ENCODE measurements at regions not wholly inside any gene's neighbourhood (a gene's known extent, or its start where the extent isn't known, plus 50 kb on each side); places are given as distances from the start of the nearest gene placed in this dataset.

DNA sequence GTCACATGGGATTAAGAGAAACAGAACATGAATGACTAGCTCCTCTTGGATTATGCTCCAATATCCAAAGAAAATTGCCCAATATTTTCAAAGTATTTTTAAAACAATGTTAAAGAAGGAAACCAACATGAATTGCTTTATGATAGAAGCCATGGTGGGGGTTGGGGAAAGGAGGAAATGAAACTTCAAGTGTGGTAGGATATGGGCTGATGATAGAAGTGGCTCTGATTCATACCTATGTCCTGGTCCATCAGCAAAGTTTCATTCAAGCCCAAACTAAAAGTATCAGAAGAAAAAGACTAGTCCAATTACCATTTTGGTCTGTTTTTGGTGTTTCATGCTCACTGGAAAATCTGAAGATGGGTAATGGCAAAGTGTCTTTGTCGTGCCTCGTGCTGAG lies 104.2 kb upstream of the PROX1 start:
- POLR2A ChIA-PET: no interaction called here
- 32% methylated on average over 2 of the region's 2 CpGs for WGBS (ENCODE audit: low lambda C conversion rate)
- DNase-seq: no peak

DNA sequence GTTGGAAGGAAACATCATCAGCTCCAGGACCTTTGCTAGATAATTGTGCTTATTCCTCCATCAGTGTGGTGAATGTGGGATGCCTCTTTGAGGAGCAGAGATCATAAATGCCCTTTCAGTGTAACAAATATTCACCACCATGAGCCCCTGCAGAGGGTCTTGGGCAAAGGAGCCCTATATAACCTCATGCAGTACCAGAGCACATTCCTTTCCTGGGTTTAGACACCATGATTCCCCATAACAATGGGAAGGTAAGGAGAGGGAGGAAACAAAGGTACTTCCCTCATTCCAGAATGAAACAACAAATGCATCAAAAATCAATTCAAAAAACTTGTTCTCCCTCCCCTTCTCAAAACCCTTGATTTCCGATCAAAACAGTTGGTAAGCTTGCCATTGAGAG lies 103.4 kb upstream of the PROX1 start:
- CTCF ChIA-PET: interaction anchor here (1.0 kb wide), 1 partner anchor 10 kb away, joined by 3 read pairs; no protein-coding TSS in a partner anchor
- no peaks in the 10 kb centered on the region for H4K20me1 ChIP-seq (ENCODE audit: insufficient read depth)
- DNase-seq: no peak
- H3K79me2 ChIP-seq (ENCODE audit: insufficient read depth): no peaks in the 10 kb centered on the region
- H3K9me3 ChIP-seq: no peaks in the 10 kb centered on the region
- TF ChIP-seq TAF1 (IDR thresholded peaks at IDR 0.05; ENCODE audit: borderline replicate concordance, low read depth, low read length) (no peak), MXI1 (IDR thresholded peaks at IDR 0.05; ENCODE audit: low read depth, low read length) (no peak), ZBTB33 (IDR thresholded peaks at IDR 0.05; ENCODE audit: borderline replicate concordance, low read depth) (no peak), MAX (IDR thresholded peaks at IDR 0.05; ENCODE audit: low read depth) (no peak), NFIC (IDR thresholded peaks at IDR 0.05; ENCODE audit: borderline replicate concordance) (no peak), USF1 (IDR thresholded peaks at IDR 0.05; ENCODE audit: borderline replicate concordance, low read depth) (no peak), JUND (IDR thresholded peaks at IDR 0.05) (no peak), FOXJ3 (CRISPR knock-in tag; IDR thresholded peaks at IDR 0.05) (no peak), POLR2AphosphoS5 (IDR thresholded peaks at IDR 0.05; ENCODE audit: low read depth, low read length) (no peak), YY1 (IDR thresholded peaks at IDR 0.05; ENCODE audit: low read depth) (no peak), CHD2 (IDR thresholded peaks at IDR 0.05; ENCODE audit: low read length, partially characterized antibody) (no peak), RXRA (IDR thresholded peaks at IDR 0.05; ENCODE audit: borderline replicate concordance, low read depth) (no peak), RFX5 (IDR thresholded peaks at IDR 0.05; ENCODE audit: low read length) (no peak), RAD21 (IDR thresholded peaks at IDR 0.05; ENCODE audit: low read length) (no peak), GATA2 (CRISPR knock-in tag; IDR thresholded peaks at IDR 0.05) (no peak), SIN3A (IDR thresholded peaks at IDR 0.05; ENCODE audit: borderline replicate concordance, low read depth, low read length) (no peak), RCOR1 (IDR thresholded peaks at IDR 0.05; ENCODE audit: low read length) (no peak), MEF2A (IDR thresholded peaks at IDR 0.05; ENCODE audit: borderline replicate concordance, low read depth) (no peak)
- TF ChIP-seq, protein P1, sequence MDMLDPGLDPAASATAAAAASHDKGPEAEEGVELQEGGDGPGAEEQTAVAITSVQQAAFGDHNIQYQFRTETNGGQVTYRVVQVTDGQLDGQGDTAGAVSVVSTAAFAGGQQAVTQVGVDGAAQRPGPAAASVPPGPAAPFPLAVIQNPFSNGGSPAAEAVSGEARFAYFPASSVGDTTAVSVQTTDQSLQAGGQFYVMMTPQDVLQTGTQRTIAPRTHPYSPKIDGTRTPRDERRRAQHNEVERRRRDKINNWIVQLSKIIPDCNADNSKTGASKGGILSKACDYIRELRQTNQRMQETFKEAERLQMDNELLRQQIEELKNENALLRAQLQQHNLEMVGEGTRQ (IDR thresholded peaks at IDR 0.05; ENCODE audit: borderline replicate concordance, low read depth, low read length): no peak
- H3K9ac ChIP-seq: no peak overlapping the region
- WGBS (ENCODE audit: low lambda C conversion rate): 0% methylated on average over 1 of the region's 1 CpG
- no peaks in the 10 kb centered on the region for H3K36me3 ChIP-seq (replicated peaks in 1 of 2; ENCODE audit: control insufficient read depth in 1 of 2, insufficient read depth in 2 of 2, low read length in 1 of 2)
- H3K27ac ChIP-seq (ENCODE audit: low read depth in 2 of 2, low read length in 1 of 2): no peak overlapping the region
- H3K4me2 ChIP-seq: no peak overlapping the region
- POLR2A ChIA-PET: interaction anchor here (0.6 kb wide), 1 partner anchor 9 kb away, joined by 3 read pairs; no protein-coding TSS in a partner anchor
- H2AFZ ChIP-seq (ENCODE audit: low read depth): no peak overlapping the region
- H3K9me2 ChIP-seq: no peaks in the 10 kb centered on the region
- no peaks in the 10 kb centered on the region for H3F3A ChIP-seq (replicated peaks; ENCODE audit: insufficient read depth)
- H3K4me1 ChIP-seq (ENCODE audit: control insufficient read depth in 1 of 2, insufficient read depth in 2 of 2, low read depth in 1 of 2, low read length in 1 of 2): no peaks in the 10 kb centered on the region
- no peak overlapping the region for H3K4me3 ChIP-seq (ENCODE audit: low read depth in 2 of 2, low read length in 1 of 2)
- H3K27me3 ChIP-seq (ENCODE audit: insufficient read depth): no peaks in the 10 kb centered on the region

More for the DNA sequence above, 104.2 kb upstream of the PROX1 start:
- no peak overlapping the region for H3K4me3 ChIP-seq (ENCODE audit: low read depth in 2 of 2, low read length in 1 of 2)
- H3K4me2 ChIP-seq: no peak overlapping the region
- no peaks in the 10 kb centered on the region for H3K36me3 ChIP-seq (replicated peaks in 1 of 2; ENCODE audit: control insufficient read depth in 1 of 2, insufficient read depth in 2 of 2, low read length in 1 of 2)
- no peaks in the 10 kb centered on the region for H3K27me3 ChIP-seq (ENCODE audit: insufficient read depth)
- H3K4me1 ChIP-seq (ENCODE audit: control insufficient read depth in 1 of 2, insufficient read depth in 2 of 2, low read depth in 1 of 2, low read length in 1 of 2): no peaks in the 10 kb centered on the region
- no peak overlapping the region for H3K9ac ChIP-seq
- H3K9me3 ChIP-seq: no peaks in the 10 kb centered on the region
- H2AFZ ChIP-seq (ENCODE audit: low read depth): no peak overlapping the region
- TF ChIP-seq SIN3A (IDR thresholded peaks at IDR 0.05; ENCODE audit: borderline replicate concordance, low read depth, low read length): no peak
- no peak for TF ChIP-seq RCOR1 (IDR thresholded peaks at IDR 0.05; ENCODE audit: low read length)
- no peak for TF ChIP-seq EZH2phosphoT487 (IDR thresholded peaks at IDR 0.05; ENCODE audit: borderline replicate concordance, low read depth)
- TF ChIP-seq GABPA (IDR thresholded peaks at IDR 0.05; ENCODE audit: low read depth): no peak
- no peak for TF ChIP-seq MAX (IDR thresholded peaks at IDR 0.05; ENCODE audit: low read depth)
- no peaks in the 10 kb centered on the region for H3K79me2 ChIP-seq (ENCODE audit: insufficient read depth)
- H3K9me2 ChIP-seq: no peaks in the 10 kb centered on the region
- CTCF ChIA-PET: interaction anchor here (1.0 kb wide), 1 partner anchor 11 kb away, joined by 3 read pairs; no protein-coding TSS in a partner anchor
- H4K20me1 ChIP-seq (ENCODE audit: insufficient read depth): no peaks in the 10 kb centered on the region
- H3F3A ChIP-seq (replicated peaks; ENCODE audit: insufficient read depth): no peaks in the 10 kb centered on the region
- H3K27ac ChIP-seq (ENCODE audit: low read depth in 2 of 2, low read length in 1 of 2): no peak overlapping the region

Data from SK-N-SH (cell line).